ENCODE measurements at regions not wholly inside any gene's neighbourhood (a gene's known extent, or its start where the extent isn't known, plus 50 kb on each side); places are given as distances from the start of the nearest gene placed in this dataset.

- TF ChIP-seq POLR2AphosphoS5 (IDR thresholded peaks at IDR 0.05; ENCODE audit: low read depth, low read length) = no peak
- TF ChIP-seq POLR2A (IDR thresholded peaks at IDR 0.05; ENCODE audit: low read depth, low read length) = no peak
- TF ChIP-seq TAF1 (IDR thresholded peaks at IDR 0.05; ENCODE audit: borderline replicate concordance, low read depth, low read length) = no peak
Observed at GRCh38 chr15:93985925-93986324, 245.4 kb upstream of the MCTP2 start.
